Right atrium auricular region (tissue), 2 donors: ENCODE measurements at regions not wholly inside any gene's neighbourhood (a gene's known extent, or its start where the extent isn't known, plus 50 kb on each side); places are given as distances from the start of the nearest gene placed in this dataset.
"Not testable (repeated sequence)": the region's sequence is repeated elsewhere in the genome, so short reads cannot be mapped to it uniquely, and the experiment has no call there.

ENCODE experiments used
- DNase-seq: peaks from one replicate; pipeline ENCODE4 v3.0.0-alpha.2; 2019; ENCODE audit warnings: low spot score
- H3K27ac ChIP-seq, 2 donors: fragments of 200-600 bp; sonication (generic); 1 replicate in 1 of 2; 2 replicates in 1 of 2; pipeline ENCODE4 v1.5.1; 2016 to 2019
- H3K27me3 ChIP-seq, 2 donors: fragments of 200-600 bp; sonication (generic); one replicate each; pipeline versions ENCODE4 v1.5.1 to v1.6.0; 2017 to 2019
- H3K36me3 ChIP-seq: fragments of 200-600 bp; sonication (generic); one replicate; pipeline ENCODE4 v1.5.1; 2016
- H3K4me1 ChIP-seq, 2 donors: fragments of 200-600 bp; sonication (generic); one replicate each; pipeline versions ENCODE4 v1.5.1 to v1.6.0; 2017 to 2019
- H3K4me3 ChIP-seq, 2 donors: fragments of 200-600 bp; sonication (generic); 1 replicate in 1 of 2; 2 replicates in 1 of 2; pipeline ENCODE4 v1.5.1; 2017 to 2019; ENCODE audit warnings: mild to moderate bottlenecking in 1 of 2, moderate library complexity in 1 of 2
- H3K9me3 ChIP-seq, 2 donors: fragments of 200-600 bp; sonication (generic); one replicate each; pipeline ENCODE4 v1.5.1; 2019
- CTCF ChIP-seq, 2 donors: fragments of 200-600 bp; sonication (generic); IDR thresholded peaks; one replicate each; pipeline ENCODE4 v1.5.1; 2019; ENCODE audit warnings: antibody characterized with exemption in 2 of 2

- Histone ChIP-seq H3K4me1 (no peaks in the 10 kb centered on the region), H3K4me3 (no peak overlapping the region), H3K27me3 (no peaks in the 10 kb centered on the region), H3K27ac (no peak overlapping the region), H3K36me3 (no peaks in the 10 kb centered on the region), H3K9me3 (no peaks in the 10 kb centered on the region)
- no peak for TF ChIP-seq CTCF (IDR thresholded peaks at IDR 0.05)
- DNase-seq = no peak
These were observed 342.7 kb upstream of the CHST9 start for GRCh38 chr18:27527856-27528255.

- no peaks in the 10 kb centered on the region for H3K4me1 ChIP-seq
- no peaks in the 10 kb centered on the region for H3K9me3 ChIP-seq
- H3K36me3 ChIP-seq = no peaks in the 10 kb centered on the region
- TF ChIP-seq CTCF (IDR thresholded peaks at IDR 0.05) = no peak
- H3K4me3 ChIP-seq = no peak overlapping the region
- DNase-seq = no peak
- no peak overlapping the region for H3K27ac ChIP-seq
- no peaks in the 10 kb centered on the region for H3K27me3 ChIP-seq
These were observed 335.3 kb upstream of the CHST9 start for GRCh38 chr18:27520401-27520800.

- not testable (repeated sequence) for H3K36me3 ChIP-seq, H3K4me1 ChIP-seq, H3K27ac ChIP-seq, H3K27me3 ChIP-seq, DNase-seq, H3K9me3 ChIP-seq, H3K4me3 ChIP-seq
These were observed 325.0 kb upstream of the CHST9 start for GRCh38 chr18:27510036-27510633.

- no peak for TF ChIP-seq CTCF (IDR thresholded peaks at IDR 0.05)
- H3K4me1 ChIP-seq = no peaks in the 10 kb centered on the region
- no peak for DNase-seq
- H3K4me3 ChIP-seq = no peak overlapping the region
- H3K27ac ChIP-seq = no peak overlapping the region
- no peaks in the 10 kb centered on the region for H3K27me3 ChIP-seq
- no peaks in the 10 kb centered on the region for H3K36me3 ChIP-seq
- H3K9me3 ChIP-seq = peaks cover 0 to 6% of the 10 kb centered on the region in 2 donors
These were observed 316.6 kb upstream of the CHST9 start for GRCh38 chr18:27501671-27502070.

- Histone ChIP-seq H3K27ac (no peak overlapping the region), H3K36me3 (no peaks in the 10 kb centered on the region), H3K4me3 (no peak overlapping the region), H3K27me3 (no peaks in the 10 kb centered on the region), H3K9me3 (peaks cover 0 to 6% of the 10 kb centered on the region in 2 donors), H3K4me1 (no peaks in the 10 kb centered on the region)
- DNase-seq = no peak
- TF ChIP-seq CTCF (IDR thresholded peaks at IDR 0.05) = no peak
These were observed 315.4 kb upstream of the CHST9 start for GRCh38 chr18:27500531-27500930.

- Histone ChIP-seq H3K27ac (no peak overlapping the region), H3K4me1 (no peaks in the 10 kb centered on the region), H3K4me3 (no peak overlapping the region), H3K9me3 (no peaks in the 10 kb centered on the region), H3K36me3 (no peaks in the 10 kb centered on the region), H3K27me3 (no peaks in the 10 kb centered on the region)
- DNase-seq = no peak
- no peak for TF ChIP-seq CTCF (IDR thresholded peaks at IDR 0.05)
These were observed 312.1 kb upstream of the CHST9 start for GRCh38 chr18:27497246-27497645.
